GM23338 (cell line): ENCODE measurements at regions not wholly inside any gene's neighbourhood (a gene's known extent, or its start where the extent isn't known, plus 50 kb on each side); places are given as distances from the start of the nearest gene placed in this dataset.

ENCODE experiments used
- ATAC-seq: fragments of 200-7000 bp; cut with Tn5 transposase; 3 replicates; pipeline ENCODE4 v1.9.1; 2020
- DNase-seq: peaks from one replicate; pipeline ENCODE4 v3.0.0-alpha.2; 2015; ENCODE audit warnings: low spot score
- H2AFZ ChIP-seq: fragments of 200-600 bp; sonication (generic); 2 replicates; pipeline ENCODE4 v1.8.0; 2016; ENCODE audit warnings: antibody characterized with exemption, mild to moderate bottlenecking, moderate library complexity
- H3F3A ChIP-seq: fragments of 200-600 bp; sonication (generic); replicated peaks from 2 replicates; pipeline ENCODE4 v1.8.0; 2017; ENCODE audit warnings: antibody characterized with exemption, mixed run types, low read depth
- H3K27ac ChIP-seq: fragments of 200-600 bp; sonication (generic); 2 replicates; pipeline ENCODE4 v1.6.1; 2016; ENCODE audit warnings: low read depth
- H3K27me3 ChIP-seq: fragments of 200-600 bp; sonication (generic); 2 replicates; pipeline ENCODE4 v1.8.0; 2016; ENCODE audit warnings: mild to moderate bottlenecking, mixed run types, moderate library complexity; ENCODE audit not compliant: insufficient read depth
- H3K36me3 ChIP-seq: fragments of 200-600 bp; sonication (generic); 2 replicates; pipeline ENCODE4 v1.8.0; 2016; ENCODE audit warnings: mild to moderate bottlenecking; ENCODE audit not compliant: insufficient read depth
- H3K4me1 ChIP-seq: fragments of 200-600 bp; sonication (generic); 2 replicates; pipeline ENCODE4 v1.8.0; 2016; ENCODE audit warnings: mild to moderate bottlenecking, moderate library complexity; ENCODE audit not compliant: insufficient read depth
- H3K4me2 ChIP-seq: fragments of 200-600 bp; sonication (generic); 2 replicates; pipeline ENCODE4 v1.7.1; 2017; ENCODE audit warnings: mixed run types
- H3K4me3 ChIP-seq: fragments of 200-600 bp; sonication (generic); 2 replicates; pipeline ENCODE4 v1.6.1; 2016; ENCODE audit warnings: mixed run types
- H3K79me2 ChIP-seq: fragments of 200-600 bp; sonication (generic); replicated peaks from 2 replicates; pipeline ENCODE4 v1.8.0; 2017; ENCODE audit warnings: mild to moderate bottlenecking; ENCODE audit not compliant: insufficient read depth
- H3K9me2 ChIP-seq: fragments of 200-600 bp; sonication (generic); 2 replicates; pipeline ENCODE4 v1.8.0; 2017; ENCODE audit not compliant: insufficient read depth
- H4K20me1 ChIP-seq: fragments of 200-600 bp; sonication (generic); replicated peaks from 2 replicates; pipeline ENCODE4 v1.8.0; 2017; ENCODE audit warnings: mild to moderate bottlenecking; ENCODE audit not compliant: insufficient read depth
- H3K27ac Mint-ChIP-seq: 2 replicates; pipeline ENCODE4 v1.8.0; 2020; ENCODE audit warnings: inconsistent platforms, mild to moderate bottlenecking, moderate library complexity, mixed read lengths
- H3K27me3 Mint-ChIP-seq: 3 replicates; pipeline ENCODE4 v1.8.0; 2022; ENCODE audit warnings: low read depth, mild to moderate bottlenecking, moderate library complexity, mixed read lengths, inconsistent platforms; ENCODE audit not compliant: insufficient read depth, poor library complexity
- H3K36me3 Mint-ChIP-seq: 3 replicates; pipeline ENCODE4 v1.8.0; 2021; ENCODE audit warnings: low read depth, mild to moderate bottlenecking, inconsistent platforms, moderate library complexity, mixed read lengths
- H3K4me1 Mint-ChIP-seq: 3 replicates; pipeline ENCODE4 v1.8.0; 2020; ENCODE audit warnings: mild to moderate bottlenecking, inconsistent platforms, mixed read lengths
- H3K4me3 Mint-ChIP-seq: 3 replicates; pipeline ENCODE4 v1.8.0; 2021; ENCODE audit warnings: moderate library complexity, mild to moderate bottlenecking, inconsistent platforms, mixed read lengths
- H3K9me3 Mint-ChIP-seq: 3 replicates; pipeline ENCODE4 v1.8.0; 2020; ENCODE audit warnings: moderate library complexity, mild to moderate bottlenecking, inconsistent platforms, mixed read lengths
- EZH2 ChIP-seq: fragments of 200-600 bp; sonication (generic); IDR thresholded peaks from one replicate; pipeline ENCODE4 v1.8.0; 2017; ENCODE audit warnings: antibody characterized with exemption, mild to moderate bottlenecking, low read depth; ENCODE audit not compliant: unreplicated experiment
- NANOG ChIP-seq: IDR thresholded peaks from 2 replicates; pipeline ENCODE4 v1.6.1; 2016; ENCODE audit warnings: antibody characterized with exemption, borderline replicate concordance
- POLR2AphosphoS5 ChIP-seq: IDR thresholded peaks from 2 replicates; pipeline ENCODE4 v1.6.1; 2016; ENCODE audit warnings: antibody characterized with exemption, low read depth
- STAT1 ChIP-seq: IDR thresholded peaks from one replicate; pipeline ENCODE4 v1.6.1; 2016; ENCODE audit warnings: antibody characterized with exemption; ENCODE audit not compliant: unreplicated experiment
- ZNF114 ChIP-seq: fragments of 250-450 bp; sonication (Bioruptor Pico); IDR thresholded peaks from 2 replicates; pipeline ENCODE4 v1.5.0; 2020; ENCODE audit warnings: mild to moderate bottlenecking, moderate library complexity
- ZNF331 ChIP-seq: fragments of 250-450 bp; sonication (Bioruptor Pico); IDR thresholded peaks from 2 replicates; pipeline ENCODE4 v1.5.0; 2020; ENCODE audit warnings: low read depth, mild to moderate bottlenecking, moderate library complexity
- TF ChIP-seq, protein P1 (sequence below): fragments of 250-450 bp; sonication (Bioruptor Pico); IDR thresholded peaks from 2 replicates; pipeline ENCODE4 v1.5.0; 2020; ENCODE audit warnings: mild to moderate bottlenecking, moderate library complexity
- TF ChIP-seq, protein P2 (sequence below), 2 experiments: fragments of 200-600 bp in 1 of 2; sonication (generic) in 1 of 2; conservative IDR thresholded peaks; 2 replicates each; pipeline versions ENCODE4 v1.5.1 to v1.6.1; 2016 to 2017; ENCODE audit warnings: antibody characterized with exemption in 2 of 2, low read depth in 2 of 2, mild to moderate bottlenecking in 2 of 2, moderate library complexity in 1 of 2

DNA sequence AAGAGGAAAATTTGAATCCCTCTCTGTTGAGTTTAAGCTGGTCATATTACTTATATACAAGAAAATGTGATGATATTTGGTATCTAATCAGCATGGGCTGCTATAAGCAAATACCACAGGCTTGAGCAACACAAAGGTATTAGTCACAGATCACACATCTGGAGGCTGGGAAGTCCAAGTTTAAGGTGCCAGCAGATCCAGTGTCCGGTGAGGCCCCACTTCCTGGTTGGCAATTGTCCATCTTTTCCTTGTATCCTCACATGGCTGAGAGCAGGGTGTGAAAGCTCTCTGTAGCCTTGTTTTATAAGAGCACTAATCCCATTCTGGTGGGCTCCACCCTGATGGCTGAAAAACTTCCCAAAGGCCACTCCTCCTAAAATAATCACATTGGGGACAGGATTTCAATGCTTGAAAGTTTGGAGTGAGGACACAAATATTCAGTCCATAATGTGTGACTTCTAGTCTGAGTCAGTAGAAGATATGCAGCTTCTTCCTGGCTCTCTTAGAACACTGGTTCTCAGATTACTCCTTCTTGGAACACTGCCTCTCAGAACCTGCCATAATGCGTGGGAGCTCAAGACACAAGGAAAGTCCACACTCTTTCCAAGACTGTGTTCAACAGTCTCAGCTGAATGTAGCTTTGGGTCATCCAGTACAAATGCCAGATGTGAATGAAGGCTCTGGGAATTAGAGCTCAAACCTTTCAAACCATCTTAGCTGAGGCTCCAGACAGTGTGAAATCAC lies 124.1 kb downstream of the PRDM9 start:
- Histone ChIP-seq H2AFZ (no peak overlapping the region), H3K4me2 (no peak overlapping the region), H3K79me2 (no peaks in the 10 kb centered on the region), H3K9me2 (no peaks in the 10 kb centered on the region), H3K27me3 (no peaks in the 10 kb centered on the region), H3K4me1 (peaks cover 11% of the 10 kb centered on the region; the same call in 1 of the 2 replicates), H3F3A (no peaks in the 10 kb centered on the region), H3K36me3 (no peaks in the 10 kb centered on the region), H3K27ac (no peak overlapping the region), H4K20me1 (no peaks in the 10 kb centered on the region), H3K4me3 (no peak overlapping the region)
- Mint-ChIP-seq H3K36me3 (no peaks in the 10 kb centered on the region), H3K4me3 (no peak overlapping the region), H3K4me1 (peaks cover 10% of the 10 kb centered on the region), H3K9me3 (no peaks in the 10 kb centered on the region), H3K27ac (no peak overlapping the region), H3K27me3 (no peaks in the 10 kb centered on the region)
- TF ChIP-seq NANOG (no peak), EZH2 (no peak), POLR2AphosphoS5 (no peak), STAT1 (no peak), ZNF331 (CRISPR knock-in tag) (no peak), ZNF114 (no peak)
- TF ChIP-seq, protein P1, sequence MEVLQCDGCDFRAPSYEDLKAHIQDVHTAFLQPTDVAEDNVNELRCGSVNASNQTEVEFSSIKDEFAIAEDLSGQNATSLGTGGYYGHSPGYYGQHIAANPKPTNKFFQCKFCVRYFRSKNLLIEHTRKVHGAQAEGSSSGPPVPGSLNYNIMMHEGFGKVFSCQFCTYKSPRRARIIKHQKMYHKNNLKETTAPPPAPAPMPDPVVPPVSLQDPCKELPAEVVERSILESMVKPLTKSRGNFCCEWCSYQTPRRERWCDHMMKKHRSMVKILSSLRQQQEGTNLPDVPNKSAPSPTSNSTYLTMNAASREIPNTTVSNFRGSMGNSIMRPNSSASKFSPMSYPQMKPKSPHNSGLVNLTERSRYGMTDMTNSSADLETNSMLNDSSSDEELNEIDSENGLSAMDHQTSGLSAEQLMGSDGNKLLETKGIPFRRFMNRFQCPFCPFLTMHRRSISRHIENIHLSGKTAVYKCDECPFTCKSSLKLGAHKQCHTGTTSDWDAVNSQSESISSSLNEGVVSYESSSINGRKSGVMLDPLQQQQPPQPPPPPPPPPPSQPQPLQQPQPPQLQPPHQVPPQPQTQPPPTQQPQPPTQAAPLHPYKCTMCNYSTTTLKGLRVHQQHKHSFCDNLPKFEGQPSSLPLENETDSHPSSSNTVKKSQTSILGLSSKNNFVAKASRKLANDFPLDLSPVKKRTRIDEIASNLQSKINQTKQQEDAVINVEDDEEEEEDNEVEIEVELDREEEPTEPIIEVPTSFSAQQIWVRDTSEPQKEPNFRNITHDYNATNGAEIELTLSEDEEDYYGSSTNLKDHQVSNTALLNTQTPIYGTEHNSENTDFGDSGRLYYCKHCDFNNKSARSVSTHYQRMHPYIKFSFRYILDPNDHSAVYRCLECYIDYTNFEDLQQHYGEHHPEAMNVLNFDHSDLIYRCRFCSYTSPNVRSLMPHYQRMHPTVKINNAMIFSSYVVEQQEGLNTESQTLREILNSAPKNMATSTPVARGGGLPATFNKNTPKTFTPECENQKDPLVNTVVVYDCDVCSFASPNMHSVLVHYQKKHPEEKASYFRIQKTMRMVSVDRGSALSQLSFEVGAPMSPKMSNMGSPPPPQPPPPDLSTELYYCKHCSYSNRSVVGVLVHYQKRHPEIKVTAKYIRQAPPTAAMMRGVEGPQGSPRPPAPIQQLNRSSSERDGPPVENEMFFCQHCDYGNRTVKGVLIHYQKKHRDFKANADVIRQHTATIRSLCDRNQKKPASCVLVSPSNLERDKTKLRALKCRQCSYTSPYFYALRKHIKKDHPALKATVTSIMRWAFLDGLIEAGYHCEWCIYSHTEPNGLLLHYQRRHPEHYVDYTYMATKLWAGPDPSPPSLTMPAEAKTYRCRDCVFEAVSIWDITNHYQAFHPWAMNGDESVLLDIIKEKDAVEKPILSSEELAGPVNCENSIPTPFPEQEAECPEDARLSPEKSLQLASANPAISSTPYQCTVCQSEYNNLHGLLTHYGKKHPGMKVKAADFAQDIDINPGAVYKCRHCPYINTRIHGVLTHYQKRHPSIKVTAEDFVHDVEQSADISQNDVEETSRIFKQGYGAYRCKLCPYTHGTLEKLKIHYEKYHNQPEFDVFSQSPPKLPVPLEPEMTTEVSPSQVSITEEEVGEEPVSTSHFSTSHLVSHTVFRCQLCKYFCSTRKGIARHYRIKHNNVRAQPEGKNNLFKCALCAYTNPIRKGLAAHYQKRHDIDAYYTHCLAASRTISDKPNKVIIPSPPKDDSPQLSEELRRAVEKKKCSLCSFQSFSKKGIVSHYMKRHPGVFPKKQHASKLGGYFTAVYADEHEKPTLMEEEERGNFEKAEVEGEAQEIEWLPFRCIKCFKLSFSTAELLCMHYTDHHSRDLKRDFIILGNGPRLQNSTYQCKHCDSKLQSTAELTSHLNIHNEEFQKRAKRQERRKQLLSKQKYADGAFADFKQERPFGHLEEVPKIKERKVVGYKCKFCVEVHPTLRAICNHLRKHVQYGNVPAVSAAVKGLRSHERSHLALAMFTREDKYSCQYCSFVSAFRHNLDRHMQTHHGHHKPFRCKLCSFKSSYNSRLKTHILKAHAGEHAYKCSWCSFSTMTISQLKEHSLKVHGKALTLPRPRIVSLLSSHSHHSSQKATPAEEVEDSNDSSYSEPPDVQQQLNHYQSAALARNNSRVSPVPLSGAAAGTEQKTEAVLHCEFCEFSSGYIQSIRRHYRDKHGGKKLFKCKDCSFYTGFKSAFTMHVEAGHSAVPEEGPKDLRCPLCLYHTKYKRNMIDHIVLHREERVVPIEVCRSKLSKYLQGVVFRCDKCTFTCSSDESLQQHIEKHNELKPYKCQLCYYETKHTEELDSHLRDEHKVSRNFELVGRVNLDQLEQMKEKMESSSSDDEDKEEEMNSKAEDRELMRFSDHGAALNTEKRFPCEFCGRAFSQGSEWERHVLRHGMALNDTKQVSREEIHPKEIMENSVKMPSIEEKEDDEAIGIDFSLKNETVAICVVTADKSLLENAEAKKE (CRISPR knock-in tag) = no peak
- TF ChIP-seq, protein P2, sequence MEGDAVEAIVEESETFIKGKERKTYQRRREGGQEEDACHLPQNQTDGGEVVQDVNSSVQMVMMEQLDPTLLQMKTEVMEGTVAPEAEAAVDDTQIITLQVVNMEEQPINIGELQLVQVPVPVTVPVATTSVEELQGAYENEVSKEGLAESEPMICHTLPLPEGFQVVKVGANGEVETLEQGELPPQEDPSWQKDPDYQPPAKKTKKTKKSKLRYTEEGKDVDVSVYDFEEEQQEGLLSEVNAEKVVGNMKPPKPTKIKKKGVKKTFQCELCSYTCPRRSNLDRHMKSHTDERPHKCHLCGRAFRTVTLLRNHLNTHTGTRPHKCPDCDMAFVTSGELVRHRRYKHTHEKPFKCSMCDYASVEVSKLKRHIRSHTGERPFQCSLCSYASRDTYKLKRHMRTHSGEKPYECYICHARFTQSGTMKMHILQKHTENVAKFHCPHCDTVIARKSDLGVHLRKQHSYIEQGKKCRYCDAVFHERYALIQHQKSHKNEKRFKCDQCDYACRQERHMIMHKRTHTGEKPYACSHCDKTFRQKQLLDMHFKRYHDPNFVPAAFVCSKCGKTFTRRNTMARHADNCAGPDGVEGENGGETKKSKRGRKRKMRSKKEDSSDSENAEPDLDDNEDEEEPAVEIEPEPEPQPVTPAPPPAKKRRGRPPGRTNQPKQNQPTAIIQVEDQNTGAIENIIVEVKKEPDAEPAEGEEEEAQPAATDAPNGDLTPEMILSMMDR (conservative IDR thresholded peaks at IDR 0.05; ENCODE audit: low read depth in 2 of 2) = no peak
- ATAC-seq = no peak
- DNase-seq = no peak
